D721Med (cell line): ENCODE measurements at regions not wholly inside any gene's neighbourhood (a gene's known extent, or its start where the extent isn't known, plus 50 kb on each side); places are given as distances from the start of the nearest gene placed in this dataset.
"Not testable (repeated sequence)": the region's sequence is repeated elsewhere in the genome, so short reads cannot be mapped to it uniquely, and the experiment has no call there.

Experiments
- DNase-seq: peaks from one replicate; pipeline ENCODE4 v3.0.0; 2011; ENCODE audit warnings: low spot score; ENCODE audit not compliant: insufficient read length
- FAIRE-seq: peaks from 2 replicates; lab custom pipeline; 2011; peaks lifted over from hg19 to GRCh38; lab: Jason Lieb, UNC
- CTCF ChIP-seq: IDR thresholded peaks from 2 replicates; pipeline ENCODE4 v1.5.1; 2012; ENCODE audit warnings: mild to moderate bottlenecking, control low read depth; ENCODE audit not compliant: insufficient read depth; ENCODE audit errors: missing control alignments

DNA sequence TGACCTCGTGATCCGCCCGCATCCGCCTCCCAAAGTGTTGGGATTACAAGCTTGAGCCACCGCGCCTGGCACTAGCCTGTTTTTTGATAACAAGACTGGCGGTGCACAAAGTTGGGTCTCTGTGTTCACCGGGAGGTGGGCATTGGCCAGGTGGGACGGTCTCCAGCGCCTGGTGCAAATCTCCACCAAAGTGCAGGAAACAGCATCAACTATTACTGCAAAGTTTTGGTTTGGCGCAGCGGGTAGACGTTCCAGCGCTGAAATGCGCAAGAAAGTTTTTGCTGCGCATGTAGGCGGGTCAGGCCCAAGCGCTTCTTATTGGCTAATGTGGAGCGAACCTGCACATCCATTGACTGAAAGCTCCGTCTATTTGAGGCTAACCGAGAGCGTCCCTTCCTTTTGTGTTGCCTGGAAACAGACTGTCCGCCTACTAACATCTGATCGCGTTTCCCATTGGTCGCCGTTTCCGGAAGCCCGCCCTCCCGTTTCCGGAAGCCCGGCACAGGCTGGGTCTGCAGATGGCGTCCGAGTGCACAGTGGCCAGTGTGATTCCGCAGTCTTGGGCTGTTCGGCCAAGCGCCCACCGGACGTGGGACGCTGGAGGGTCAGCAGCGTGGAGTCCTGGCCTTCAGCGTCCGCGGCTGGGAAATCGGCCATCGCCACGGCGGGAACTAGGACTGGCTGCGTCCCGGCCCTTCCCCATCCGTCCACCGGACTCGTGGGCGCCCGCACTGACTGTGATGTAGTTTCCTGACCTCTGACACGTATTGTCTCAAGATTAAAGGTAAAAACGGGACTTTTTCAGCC is 53.3 kb upstream of the ZNF527 start:
- DNase-seq, result peak; percentile 47
- FAIRE-seq, result peak; percentile 94

DNA sequence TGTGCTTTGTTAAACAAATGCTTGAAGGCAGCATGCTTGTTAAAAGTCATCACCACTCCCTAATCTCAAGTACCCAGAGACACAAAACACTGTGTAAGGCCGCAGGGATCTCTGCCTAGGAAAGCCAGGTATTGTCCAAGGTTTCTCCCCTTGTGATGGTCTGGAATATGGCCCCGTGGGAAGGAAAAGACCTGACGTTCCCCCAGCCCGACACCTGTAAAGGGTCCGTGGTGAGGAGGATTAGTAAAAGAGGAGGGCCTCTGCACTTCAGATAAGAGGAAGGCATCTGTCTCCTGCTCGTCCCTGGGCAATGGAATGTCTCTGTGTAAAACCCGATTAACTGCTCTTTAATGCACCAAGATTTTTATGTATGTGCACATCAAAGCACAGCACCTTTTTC is 49.9 kb upstream of the ZNF527 start:
- not testable (repeated sequence) for DNase-seq, FAIRE-seq

More for the DNA sequence above, 53.3 kb upstream of the ZNF527 start:
- TF ChIP-seq CTCF, result peak; percentile 38
